Parathyroid adenoma (tissue), 2 donors: ENCODE measurements at regions not wholly inside any gene's neighbourhood (a gene's known extent, or its start where the extent isn't known, plus 50 kb on each side); places are given as distances from the start of the nearest gene placed in this dataset.

ENCODE experiments used
- H2AFZ ChIP-seq: fragments of 300-600 bp; sonication (generic); one replicate; pipeline ENCODE4 v1.7.0; 2017; ENCODE audit warnings: antibody characterized with exemption, mild to moderate bottlenecking
- H3K27ac ChIP-seq: fragments of 300-600 bp; sonication (generic); one replicate; pipeline ENCODE4 v1.7.0; 2017
- H3K27me3 ChIP-seq: fragments of 300-600 bp; sonication (generic); one replicate; pipeline ENCODE4 v1.7.0; 2017; ENCODE audit warnings: low read length; ENCODE audit not compliant: control insufficient read depth, insufficient read depth
- H3K36me3 ChIP-seq: fragments of 300-600 bp; sonication (generic); one replicate; pipeline ENCODE4 v1.7.0; 2017; ENCODE audit warnings: low read length; ENCODE audit not compliant: control insufficient read depth, insufficient read depth
- H3K4me1 ChIP-seq: fragments of 300-600 bp; sonication (generic); one replicate; pipeline ENCODE4 v1.7.0; 2017; ENCODE audit warnings: control low read depth
- H3K4me2 ChIP-seq: fragments of 300-600 bp; sonication (generic); one replicate; pipeline ENCODE4 v1.7.0; 2017; ENCODE audit warnings: low read length
- H3K4me3 ChIP-seq: fragments of 300-600 bp; sonication (generic); one replicate; pipeline ENCODE4 v1.7.0; 2017; ENCODE audit warnings: low read depth, low read length
- H3K79me2 ChIP-seq: fragments of 300-600 bp; sonication (generic); one replicate; pipeline ENCODE4 v1.7.0; 2017; ENCODE audit warnings: control low read depth
- H3K9ac ChIP-seq: fragments of 300-600 bp; sonication (generic); one replicate; pipeline ENCODE4 v1.7.0; 2017; ENCODE audit warnings: mild to moderate bottlenecking
- H3K9me3 ChIP-seq: fragments of 300-600 bp; sonication (generic); one replicate; pipeline ENCODE4 v1.7.0; 2017; ENCODE audit warnings: low read length; ENCODE audit not compliant: control insufficient read depth
- TF ChIP-seq, protein P1 (sequence below): fragments of 300-600 bp; sonication (generic); IDR thresholded peaks from one replicate; pipeline ENCODE4 v1.7.0; 2017; ENCODE audit warnings: antibody characterized with exemption, mild to moderate bottlenecking
- donor health status: primary hyperparathyroidism.

DNA sequence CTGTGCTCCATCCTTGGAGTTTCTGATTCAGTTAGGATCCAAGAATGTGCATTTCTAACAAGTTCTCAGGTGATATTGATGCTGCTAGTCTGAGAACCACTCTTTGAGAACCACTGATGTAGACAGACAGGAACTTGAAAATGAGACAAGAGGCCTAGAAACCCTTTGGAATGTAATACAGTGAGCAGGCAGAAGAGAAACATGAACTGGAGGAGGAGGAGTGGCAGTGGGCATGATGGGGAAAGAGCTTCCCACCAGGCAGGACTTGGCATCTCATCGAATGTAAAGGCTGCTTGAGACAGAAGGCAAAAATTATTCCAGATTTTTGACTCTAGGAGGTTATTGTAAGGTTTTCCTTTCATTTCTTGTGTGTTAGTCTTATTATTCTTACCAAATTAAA lies 295.8 kb upstream of the SGCD start:
- no peaks in the 10 kb centered on the region for H3K27me3 ChIP-seq
- TF ChIP-seq, protein P1, sequence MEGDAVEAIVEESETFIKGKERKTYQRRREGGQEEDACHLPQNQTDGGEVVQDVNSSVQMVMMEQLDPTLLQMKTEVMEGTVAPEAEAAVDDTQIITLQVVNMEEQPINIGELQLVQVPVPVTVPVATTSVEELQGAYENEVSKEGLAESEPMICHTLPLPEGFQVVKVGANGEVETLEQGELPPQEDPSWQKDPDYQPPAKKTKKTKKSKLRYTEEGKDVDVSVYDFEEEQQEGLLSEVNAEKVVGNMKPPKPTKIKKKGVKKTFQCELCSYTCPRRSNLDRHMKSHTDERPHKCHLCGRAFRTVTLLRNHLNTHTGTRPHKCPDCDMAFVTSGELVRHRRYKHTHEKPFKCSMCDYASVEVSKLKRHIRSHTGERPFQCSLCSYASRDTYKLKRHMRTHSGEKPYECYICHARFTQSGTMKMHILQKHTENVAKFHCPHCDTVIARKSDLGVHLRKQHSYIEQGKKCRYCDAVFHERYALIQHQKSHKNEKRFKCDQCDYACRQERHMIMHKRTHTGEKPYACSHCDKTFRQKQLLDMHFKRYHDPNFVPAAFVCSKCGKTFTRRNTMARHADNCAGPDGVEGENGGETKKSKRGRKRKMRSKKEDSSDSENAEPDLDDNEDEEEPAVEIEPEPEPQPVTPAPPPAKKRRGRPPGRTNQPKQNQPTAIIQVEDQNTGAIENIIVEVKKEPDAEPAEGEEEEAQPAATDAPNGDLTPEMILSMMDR = no peak

DNA sequence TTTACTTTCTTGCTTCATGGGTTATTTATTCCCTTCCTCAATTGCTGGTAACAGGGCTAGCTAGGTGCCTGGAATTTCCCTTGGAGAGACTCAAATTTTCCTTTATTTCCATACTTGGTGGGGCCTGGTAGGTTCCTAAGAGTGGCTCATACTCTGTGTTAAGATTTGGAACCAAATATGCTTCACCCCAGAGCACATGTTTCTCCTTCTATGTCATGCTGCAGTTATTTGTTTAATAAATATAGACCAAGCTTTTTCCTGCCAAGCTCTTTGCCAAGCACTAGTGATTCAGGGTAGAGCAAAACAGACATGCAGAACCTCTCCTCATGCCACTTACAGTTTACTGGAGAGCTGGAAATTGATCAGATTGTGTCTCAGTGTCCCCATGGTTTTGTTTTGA lies 290.3 kb upstream of the SGCD start:
- Histone ChIP-seq H3K4me2 (no peak overlapping the region), H3K27me3 (no peaks in the 10 kb centered on the region), H3K9ac (no peak overlapping the region), H3K9me3 (no peaks in the 10 kb centered on the region), H3K79me2 (no peaks in the 10 kb centered on the region), H3K4me1 (peaks cover 3% of the 10 kb centered on the region), H3K27ac (no peak overlapping the region), H2AFZ (no peak overlapping the region), H3K4me3 (no peak overlapping the region), H3K36me3 (no peaks in the 10 kb centered on the region)
- TF ChIP-seq, protein P1 = no peak

More for the DNA sequence above, 295.8 kb upstream of the SGCD start:
- no peak overlapping the region for H3K4me3 ChIP-seq
- no peak overlapping the region for H3K27ac ChIP-seq
- H3K79me2 ChIP-seq = no peaks in the 10 kb centered on the region
- H3K36me3 ChIP-seq = no peaks in the 10 kb centered on the region
- H2AFZ ChIP-seq = no peak overlapping the region
- H3K4me1 ChIP-seq = peaks cover 7% of the 10 kb centered on the region
- no peaks in the 10 kb centered on the region for H3K9me3 ChIP-seq
- H3K4me2 ChIP-seq = no peak overlapping the region
- no peak overlapping the region for H3K9ac ChIP-seq

DNA sequence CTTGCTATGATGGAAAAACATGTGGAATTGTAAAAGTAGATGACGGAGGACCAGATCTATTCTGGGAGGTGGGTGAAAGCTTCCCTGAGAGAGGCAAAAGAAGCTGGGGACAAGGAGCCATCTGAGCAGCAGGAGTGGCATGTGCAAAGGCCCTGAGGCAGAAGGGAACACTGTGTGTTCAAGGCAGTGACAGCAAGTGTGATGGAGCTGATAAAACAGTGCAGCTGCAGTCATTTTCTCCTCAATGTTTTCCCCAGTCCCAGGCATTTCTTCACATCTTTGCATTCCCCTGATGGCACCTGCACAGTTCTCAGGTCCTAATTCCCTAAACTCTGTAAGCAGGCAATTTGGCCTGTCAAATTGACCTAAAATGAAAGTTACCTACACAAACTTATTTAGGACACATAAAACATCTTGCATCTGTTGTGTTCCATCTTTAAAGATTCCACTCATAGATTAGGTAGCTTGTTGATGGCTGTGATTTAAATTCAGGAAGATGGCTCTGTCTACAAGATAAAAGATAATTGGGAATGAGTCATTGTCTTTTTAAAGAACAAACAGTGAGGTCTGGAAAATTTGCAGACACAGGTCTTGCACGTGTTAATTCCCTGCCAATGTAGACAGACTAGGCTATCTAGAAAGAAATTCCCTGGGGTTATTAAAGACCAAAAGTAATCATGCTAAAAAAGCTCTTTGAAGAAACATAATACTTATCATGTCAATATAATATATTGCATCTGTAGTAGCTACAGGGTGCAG lies 289.6 kb upstream of the SGCD start:
- Histone ChIP-seq H3K36me3 (no peaks in the 10 kb centered on the region), H3K27me3 (no peaks in the 10 kb centered on the region), H3K79me2 (no peaks in the 10 kb centered on the region), H3K27ac (no peak overlapping the region), H3K4me3 (no peak overlapping the region), H3K4me2 (no peak overlapping the region), H3K9ac (no peak overlapping the region), H3K9me3 (no peaks in the 10 kb centered on the region), H3K4me1 (peaks cover 3% of the 10 kb centered on the region), H2AFZ (no peak overlapping the region)
- TF ChIP-seq, protein P1 = no peak

DNA sequence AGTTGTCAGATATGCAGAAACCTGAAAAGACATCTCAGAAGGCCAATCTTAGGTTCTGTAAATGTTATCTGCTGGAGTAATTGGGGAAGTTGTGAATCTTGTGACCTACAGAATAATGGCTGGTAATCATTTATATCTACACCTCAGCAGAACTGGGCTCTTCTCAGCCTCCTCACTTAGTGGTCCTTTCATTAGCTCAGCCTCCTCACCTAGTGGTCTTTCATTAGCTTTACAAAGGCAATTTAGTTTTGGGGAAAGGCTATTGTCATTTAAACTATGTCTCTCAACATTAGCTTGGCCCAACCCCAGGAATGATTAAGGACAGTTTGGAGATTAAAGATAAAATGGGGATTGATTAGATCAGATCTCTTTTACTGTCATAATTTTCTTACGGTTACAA lies 284.2 kb upstream of the SGCD start:
- H3K4me3 ChIP-seq = no peak overlapping the region
- TF ChIP-seq, protein P1 = no peak
- H3K27me3 ChIP-seq = no peaks in the 10 kb centered on the region
- H3K36me3 ChIP-seq = no peaks in the 10 kb centered on the region
- H3K4me2 ChIP-seq = no peak overlapping the region
- no peaks in the 10 kb centered on the region for H3K4me1 ChIP-seq
- no peaks in the 10 kb centered on the region for H3K9me3 ChIP-seq
- peaks cover 4% of the 10 kb centered on the region for H3K79me2 ChIP-seq
- no peak overlapping the region for H2AFZ ChIP-seq
- no peak overlapping the region for H3K27ac ChIP-seq
- H3K9ac ChIP-seq = no peak overlapping the region

DNA sequence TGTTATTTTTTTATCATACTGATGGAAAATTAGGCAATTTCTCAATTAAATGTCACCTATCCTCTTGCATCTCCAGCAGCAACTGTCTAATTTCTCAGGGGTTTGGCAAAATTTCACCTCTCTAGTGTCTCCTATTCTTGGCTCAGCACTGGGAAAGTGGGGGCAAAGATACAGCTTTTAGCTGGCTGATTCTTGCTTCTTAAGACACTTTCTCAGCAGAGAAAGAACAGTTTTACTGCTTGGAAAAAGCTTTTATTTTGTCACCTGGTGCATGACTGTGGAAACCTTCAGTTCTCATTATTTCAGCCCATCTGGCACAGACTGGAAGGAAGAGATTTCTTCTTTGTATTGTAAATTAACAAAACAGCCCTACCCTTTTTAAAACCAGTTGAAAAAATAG lies 283.6 kb upstream of the SGCD start:
- H2AFZ ChIP-seq = no peak overlapping the region
- H3K4me2 ChIP-seq = no peak overlapping the region
- TF ChIP-seq, protein P1 = no peak
- no peak overlapping the region for H3K27ac ChIP-seq
- H3K36me3 ChIP-seq = no peaks in the 10 kb centered on the region
- no peaks in the 10 kb centered on the region for H3K9me3 ChIP-seq
- no peaks in the 10 kb centered on the region for H3K27me3 ChIP-seq
- H3K9ac ChIP-seq = no peak overlapping the region
- H3K79me2 ChIP-seq = peaks cover 4% of the 10 kb centered on the region
- no peak overlapping the region for H3K4me3 ChIP-seq
- no peaks in the 10 kb centered on the region for H3K4me1 ChIP-seq
